Renal cortical epithelial cell (primary cell): ENCODE measurements at regions not wholly inside any gene's neighbourhood (a gene's known extent, or its start where the extent isn't known, plus 50 kb on each side); places are given as distances from the start of the nearest gene placed in this dataset.
"Not testable (repeated sequence)": the region's sequence is repeated elsewhere in the genome, so short reads cannot be mapped to it uniquely, and the experiment has no call there.

ENCODE experiments used
- DNase-seq: peaks from one replicate; pipeline ENCODE4 v3.0.0-alpha.2; 2011; ENCODE audit warnings: low read depth

DNA sequence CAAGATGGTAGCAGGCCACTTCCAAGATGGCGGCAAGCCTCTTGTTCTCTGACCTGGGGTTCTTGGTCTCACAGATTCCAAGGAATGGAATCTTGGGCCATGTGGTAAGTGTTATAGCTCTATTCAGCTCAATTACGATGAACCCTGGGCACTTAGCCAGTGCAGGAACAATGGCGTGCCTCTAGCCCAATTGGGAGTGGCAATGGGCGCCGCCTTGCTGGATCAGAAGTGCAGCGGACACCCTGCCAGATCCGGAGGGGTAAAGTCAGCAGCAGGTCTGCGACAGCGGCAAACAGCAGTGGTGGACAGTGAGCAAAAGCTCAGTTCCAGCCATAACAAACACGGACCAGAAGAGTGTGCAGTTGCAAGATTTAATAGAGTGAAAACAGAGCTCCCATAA is 263.2 kb upstream of the SEMA3C start:
- DNase-seq = not testable (repeated sequence)

DNA sequence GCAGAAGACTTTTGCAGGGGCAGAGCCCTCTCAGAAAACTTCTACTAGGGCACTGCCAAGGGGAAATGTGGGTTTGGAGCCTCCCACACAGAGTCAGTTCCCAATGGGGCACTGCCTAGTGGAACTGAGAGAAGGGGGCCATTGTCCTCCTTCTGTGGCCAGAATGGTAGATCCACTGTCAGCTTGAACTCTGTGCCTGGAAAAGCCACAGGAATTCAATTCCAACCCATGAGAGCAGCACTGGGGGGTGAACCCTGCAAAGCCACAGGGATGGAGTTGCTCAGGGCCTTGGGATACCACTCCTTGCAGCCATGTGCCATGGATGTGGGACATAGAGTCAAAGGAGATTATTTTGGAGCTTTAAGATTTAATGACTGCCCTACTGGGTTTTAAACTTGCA is 262.2 kb upstream of the SEMA3C start:
- no peak for DNase-seq

GRCh38 chr7:81180573-81180972 is 261.7 kb upstream of the SEMA3C start:
- DNase-seq = no peak

- DNase-seq = peak; percentile 84
These were observed 256.6 kb upstream of the SEMA3C start for GRCh38 chr7:81175275-81175940.

DNA sequence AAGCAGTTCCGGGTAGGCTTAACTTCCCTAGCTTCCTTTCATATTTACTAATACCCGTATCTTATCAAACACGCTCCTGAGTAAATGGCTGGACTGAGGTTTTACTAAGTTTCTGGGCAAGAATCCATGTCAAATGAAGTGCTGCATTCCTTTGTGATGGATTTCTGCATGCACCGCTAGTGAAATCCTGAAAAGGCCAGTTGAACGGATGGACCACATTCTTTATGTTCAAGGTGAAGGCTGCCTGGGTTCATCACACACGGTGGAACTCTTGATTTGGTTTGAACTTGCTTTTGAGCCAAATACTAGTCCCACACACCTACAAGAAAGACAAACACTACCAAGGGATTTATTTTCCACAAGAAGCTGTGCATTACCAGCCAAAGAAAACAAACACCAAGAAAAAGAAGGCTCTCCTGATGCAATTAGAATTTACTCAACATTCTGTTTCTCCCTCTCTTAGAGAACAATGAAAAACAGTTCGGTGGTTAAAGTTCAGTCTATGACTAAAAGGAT is 255.0 kb upstream of the SEMA3C start:
- peak; percentile 98 for DNase-seq

- DNase-seq = no peak
These were observed 251.4 kb upstream of the SEMA3C start for GRCh38 chr7:81170291-81170690.

DNA sequence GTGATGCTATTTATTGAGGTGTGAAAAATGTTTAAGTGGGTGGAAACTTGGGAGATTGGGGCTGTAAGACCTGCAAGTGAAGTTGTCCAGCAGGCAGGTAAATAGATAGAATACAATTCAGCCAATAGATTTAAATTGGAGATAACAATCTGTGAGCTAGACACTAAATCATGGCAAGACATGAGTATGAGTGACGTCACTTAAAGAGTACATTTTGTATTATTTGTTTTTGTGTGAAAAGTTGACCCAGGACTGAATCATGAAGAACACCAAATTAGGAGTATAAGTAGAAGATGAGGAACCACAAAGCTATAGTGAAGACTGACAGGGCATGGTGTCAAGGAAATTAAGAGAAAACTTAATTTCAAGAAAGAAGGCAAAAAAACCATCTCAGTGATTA is 249.1 kb upstream of the SEMA3C start:
- DNase-seq = no peak

- DNase-seq = no peak
These were observed 246.2 kb upstream of the SEMA3C start for GRCh38 chr7:81165070-81165469.

DNA sequence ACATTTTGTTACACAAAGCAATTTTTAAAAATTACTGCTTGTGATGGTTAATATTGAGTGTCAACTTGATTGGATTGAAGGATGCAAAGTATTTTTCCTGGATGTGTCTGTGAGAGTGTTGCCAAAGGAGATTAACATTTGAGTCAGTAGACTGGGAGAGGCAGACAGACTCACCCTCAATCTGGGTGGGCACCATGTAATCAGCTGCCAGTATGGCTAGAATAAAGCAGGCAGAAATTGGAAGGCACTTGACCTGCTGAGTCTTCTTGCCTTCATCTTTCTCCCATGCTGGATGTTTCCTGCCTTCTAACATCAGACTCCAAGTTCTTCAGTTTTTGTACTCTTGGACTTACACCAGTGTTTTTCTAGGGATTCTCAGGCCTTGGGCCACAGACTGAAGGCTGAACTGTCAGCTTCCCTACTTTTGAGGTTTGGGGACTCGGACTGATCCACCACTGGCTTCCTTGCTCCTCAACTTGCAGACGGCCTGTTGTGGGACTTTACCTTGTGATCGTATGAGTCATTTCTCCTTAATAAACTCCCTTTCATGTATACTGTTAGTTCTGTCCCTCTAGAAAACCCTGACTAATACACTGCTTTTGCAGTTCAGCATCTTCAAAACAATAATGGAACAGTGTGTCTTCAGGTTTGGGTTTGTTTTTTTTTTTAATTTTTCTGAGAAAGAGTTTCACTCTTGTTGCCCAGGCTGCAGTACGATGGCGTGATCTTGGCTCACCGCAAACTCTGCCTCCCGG is 244.1 kb upstream of the SEMA3C start:
- DNase-seq = peak; percentile 77

- no peak for DNase-seq
These were observed 243.4 kb upstream of the SEMA3C start for GRCh38 chr7:81162234-81162633.

DNA sequence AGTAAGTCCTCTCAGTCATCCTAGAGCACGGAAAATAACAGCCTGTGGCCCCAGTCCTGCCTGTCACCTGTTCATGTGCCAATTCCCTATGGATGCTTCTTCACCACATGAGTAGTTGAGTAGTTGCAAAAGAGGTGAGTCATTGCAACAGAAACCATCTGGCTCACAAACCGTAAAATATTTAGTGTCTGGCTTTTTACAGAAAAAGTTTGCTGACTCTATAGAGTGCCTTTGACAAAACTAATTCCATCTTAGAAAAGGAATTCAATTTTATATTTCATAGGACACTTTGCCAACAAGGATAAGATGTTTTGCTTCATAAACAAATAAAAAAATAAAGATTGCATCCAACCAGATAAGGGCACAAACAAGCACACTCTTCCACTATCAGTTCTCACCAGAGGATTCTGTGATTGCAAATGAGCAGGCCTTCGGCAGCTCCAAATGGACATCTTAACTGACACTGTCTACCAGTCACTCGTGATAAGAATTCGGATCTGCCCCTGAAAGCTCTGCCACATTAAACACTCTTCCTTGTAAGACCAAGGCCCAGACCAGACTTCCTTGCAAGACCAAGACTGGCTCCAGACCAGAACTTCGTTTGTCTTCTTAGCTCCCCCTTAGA is 242.7 kb upstream of the SEMA3C start:
- peak; percentile 97 for DNase-seq

GRCh38 chr7:81159402-81159801 is 240.6 kb upstream of the SEMA3C start:
- peak; percentile 66 for DNase-seq

DNA sequence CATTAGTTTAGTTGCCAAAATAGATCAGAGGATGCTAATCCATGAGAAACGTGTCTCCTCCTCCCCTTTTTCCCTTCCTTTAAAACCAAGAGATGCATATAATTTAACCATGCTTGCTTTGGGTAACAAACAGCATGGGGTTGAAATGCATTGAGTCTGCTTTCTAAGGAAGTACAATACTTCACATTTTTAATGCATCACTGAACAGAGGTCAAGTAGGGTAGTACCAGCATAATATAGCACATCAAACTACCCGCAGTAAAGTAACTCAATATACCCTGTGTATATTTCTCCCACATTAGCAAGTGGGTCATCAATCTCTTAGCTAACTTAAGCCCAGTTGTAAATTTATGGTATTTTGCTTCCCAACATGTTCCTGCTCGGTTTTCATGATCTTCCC is 239.3 kb upstream of the SEMA3C start:
- DNase-seq = peak; percentile 38

DNA sequence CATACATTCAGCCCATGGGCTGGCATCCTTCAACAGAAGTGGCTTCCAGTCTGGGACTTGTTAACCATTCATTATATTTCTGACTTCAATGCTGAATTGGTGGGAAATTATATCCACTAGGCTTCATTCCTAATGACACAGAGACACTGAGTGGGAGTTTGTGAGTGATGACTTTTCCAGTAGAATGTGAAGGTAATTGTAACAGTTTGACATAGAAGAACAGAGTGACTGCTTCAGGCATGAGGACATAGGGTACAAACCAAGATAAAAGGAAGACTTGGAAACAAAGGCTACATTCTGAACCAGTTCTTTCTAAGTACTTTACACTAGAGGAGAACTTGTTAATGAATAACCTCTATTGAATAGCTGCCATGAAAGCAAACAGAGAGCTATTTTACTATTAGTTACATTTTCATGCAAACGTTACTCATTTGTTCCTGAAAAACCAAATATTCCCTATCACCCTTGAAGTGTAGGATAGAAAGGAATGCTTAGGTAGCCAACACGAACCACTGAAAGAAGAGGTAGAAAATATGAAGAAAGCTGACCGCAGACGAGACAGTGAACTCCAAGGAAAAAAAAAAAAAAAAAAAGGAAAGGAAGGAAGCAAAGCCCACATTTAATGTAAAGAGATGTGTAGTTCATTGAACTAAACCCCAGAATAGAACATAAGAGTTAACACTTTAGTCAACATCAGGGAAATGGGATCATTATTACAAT is 237.0 kb upstream of the SEMA3C start:
- DNase-seq = peak; percentile 98

DNA sequence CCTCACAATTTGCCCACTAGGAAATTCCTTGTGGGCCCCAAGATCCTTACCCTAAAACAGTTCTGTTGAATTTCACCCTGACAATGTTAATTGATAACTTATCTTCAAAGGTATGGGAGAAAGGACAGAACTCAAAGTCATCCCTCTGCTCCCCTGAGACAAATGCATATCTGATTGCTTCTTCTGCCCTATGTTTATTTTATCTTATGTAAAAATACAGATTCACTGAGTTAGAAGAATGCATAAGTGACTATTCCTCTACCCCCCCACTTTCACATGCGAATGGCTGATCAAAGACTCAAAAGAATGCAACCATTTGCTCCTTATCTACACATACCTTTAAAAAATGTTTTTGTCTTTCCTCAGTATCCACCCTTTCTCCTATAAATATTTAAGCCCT is 235.7 kb upstream of the SEMA3C start:
- no peak for DNase-seq

GRCh38 chr7:81152925-81153324 is 234.1 kb upstream of the SEMA3C start:
- not testable (repeated sequence) for DNase-seq

DNA sequence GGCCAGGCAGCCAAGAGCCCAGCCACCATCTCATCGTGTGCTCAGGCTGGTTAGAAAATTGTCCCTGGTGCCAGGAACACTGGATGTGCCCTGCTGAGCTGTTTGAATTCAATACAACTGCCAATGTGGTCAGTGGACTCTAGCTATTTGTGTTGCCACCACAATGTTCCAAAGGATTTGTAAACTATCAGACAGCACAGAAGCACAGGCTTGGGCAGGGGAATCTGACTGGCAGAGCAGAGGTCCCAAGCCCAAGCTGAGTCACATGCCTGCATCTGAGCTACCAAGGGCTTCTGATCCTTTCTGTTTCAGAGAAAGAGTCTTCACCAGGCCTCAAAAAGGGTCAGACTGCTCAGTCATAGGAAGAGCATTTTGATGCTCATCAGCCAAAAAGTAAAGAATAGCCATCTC is 232.1 kb upstream of the SEMA3C start:
- peak; percentile 90 for DNase-seq

- DNase-seq = no peak
These were observed 225.0 kb upstream of the SEMA3C start for GRCh38 chr7:81143856-81144255.

DNA sequence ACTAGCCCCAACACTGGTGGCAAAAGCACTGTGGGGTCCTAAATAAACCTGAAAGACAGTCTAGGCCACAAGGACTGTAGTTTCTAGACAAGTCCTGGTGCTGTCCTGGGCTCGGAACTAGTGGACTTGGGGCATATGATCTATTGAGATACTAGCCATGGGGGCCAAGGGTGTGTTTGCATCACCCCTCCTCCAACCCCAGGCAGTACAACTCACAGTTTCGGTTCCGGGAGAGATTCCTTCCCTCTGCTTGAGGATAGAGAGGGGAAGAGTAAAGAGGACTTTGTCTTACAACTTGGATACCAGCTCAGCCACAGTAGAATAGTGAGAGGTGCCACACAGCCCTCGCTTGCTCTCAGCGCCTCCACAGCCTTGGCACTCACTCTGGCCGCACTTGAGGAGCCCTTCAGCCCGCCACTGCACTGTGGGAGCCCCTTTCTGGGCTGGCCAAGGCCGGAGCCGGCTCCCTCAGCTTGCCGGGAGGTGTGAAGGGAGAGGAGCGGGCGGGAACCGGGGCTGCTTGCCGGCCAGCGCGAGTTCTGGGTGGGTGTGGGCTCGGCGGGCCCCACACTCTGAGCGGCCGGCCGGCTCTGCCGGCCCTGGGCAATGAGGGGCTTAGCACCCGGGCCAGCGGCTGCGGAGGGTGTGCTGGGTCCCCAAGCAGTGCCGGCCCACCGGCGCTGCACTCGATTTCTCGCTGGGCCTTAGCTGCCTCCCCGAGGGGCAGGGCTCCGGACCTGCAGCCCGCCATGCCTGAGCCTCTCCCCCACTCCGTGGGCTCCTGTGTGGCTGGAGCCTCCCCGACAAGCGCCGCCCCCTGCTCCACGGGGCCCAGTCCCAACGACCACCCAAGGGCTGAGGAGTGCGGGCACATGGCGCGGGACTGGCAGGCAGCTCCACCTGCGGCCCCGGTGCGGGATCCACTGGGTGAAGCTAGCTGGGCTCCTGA is 222.7 kb upstream of the SEMA3C start:
- DNase-seq = not testable (repeated sequence)

DNA sequence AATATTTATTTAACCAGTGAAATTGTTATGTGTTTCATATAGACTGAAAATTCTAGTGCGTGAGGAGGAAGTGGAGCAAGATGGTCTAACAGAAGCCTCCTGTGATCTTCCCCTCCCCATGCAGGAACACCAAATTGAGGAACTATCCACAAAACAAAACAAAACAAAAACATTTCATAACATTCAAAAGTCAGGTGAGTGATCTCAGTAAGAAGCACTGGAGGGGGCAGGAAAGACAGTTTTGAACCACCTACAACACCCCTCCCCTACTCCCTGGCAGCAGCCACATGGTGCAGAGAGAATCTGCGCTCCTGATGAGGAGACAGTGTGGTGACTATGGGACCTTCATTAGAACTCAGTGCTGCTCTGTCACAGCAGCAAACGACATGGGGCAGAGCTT is 221.9 kb upstream of the SEMA3C start:
- DNase-seq = no peak

- DNase-seq = no peak
These were observed 221.4 kb upstream of the SEMA3C start for GRCh38 chr7:81140252-81140651.
